Adrenal gland (tissue), 5 donors: ENCODE measurements at regions not wholly inside any gene's neighbourhood (a gene's known extent, or its start where the extent isn't known, plus 50 kb on each side); places are given as distances from the start of the nearest gene placed in this dataset.

Source experiments
- CTCF ChIP-seq, 6 experiments: fragments of 450-650 bp in 4 of 6; fragments of 200-600 bp in 2 of 6; sonication (generic) in 1 of 6; IDR thresholded peaks; 1 replicate in 5 of 6; 2 replicates in 1 of 6; pipeline versions ENCODE4 v1.5.1 to v1.8.0; 2016 to 2021; ENCODE audit warnings: antibody characterized with exemption in 6 of 6, mild to moderate bottlenecking in 2 of 6, moderate library complexity in 1 of 6
- POLR2A ChIP-seq, 2 donors: fragments of 450-650 bp; IDR thresholded peaks; one replicate each; pipeline ENCODE4 v1.6.1; 2017; ENCODE audit warnings: antibody characterized with exemption in 2 of 2, mild to moderate bottlenecking in 2 of 2, moderate library complexity in 1 of 2
- donor health status: DM: no; HTN: no; CAD: no.

- TF ChIP-seq POLR2A (IDR thresholded peaks at IDR 0.05), result no peak
- no peak for TF ChIP-seq CTCF (IDR thresholded peaks at IDR 0.05)
Measured at GRCh38 chr20:40319741-40320516, 369.1 kb downstream of the MAFB start.
